Astrocyte of the cerebellum (primary cell): ENCODE measurements at regions not wholly inside any gene's neighbourhood (a gene's known extent, or its start where the extent isn't known, plus 50 kb on each side); places are given as distances from the start of the nearest gene placed in this dataset.
"Not testable (repeated sequence)": the region's sequence is repeated elsewhere in the genome, so short reads cannot be mapped to it uniquely, and the experiment has no call there.

Experiments used
- DNase-seq: peaks from one replicate; pipeline ENCODE4 v3.0.0-alpha.2; 2011; ENCODE audit warnings: low read depth
- H3K4me3 ChIP-seq: 2 replicates; pipeline ENCODE4 v1.5.1; 2011; ENCODE audit warnings: mild to moderate bottlenecking, low read depth, low read length, moderate library complexity
- in situ Hi-C: cut with HindIII; loops from 2 replicates; pipeline ENCODE4 v1.10.0; 2017; ENCODE audit warnings: low sequenced_read_pairs
- TF ChIP-seq, protein P1 (sequence below): IDR thresholded peaks from 2 replicates; pipeline ENCODE4 v1.5.1; 2012; ENCODE audit warnings: low read length, low read depth, moderate library complexity, mild to moderate bottlenecking; ENCODE audit errors: missing control alignments

DNA sequence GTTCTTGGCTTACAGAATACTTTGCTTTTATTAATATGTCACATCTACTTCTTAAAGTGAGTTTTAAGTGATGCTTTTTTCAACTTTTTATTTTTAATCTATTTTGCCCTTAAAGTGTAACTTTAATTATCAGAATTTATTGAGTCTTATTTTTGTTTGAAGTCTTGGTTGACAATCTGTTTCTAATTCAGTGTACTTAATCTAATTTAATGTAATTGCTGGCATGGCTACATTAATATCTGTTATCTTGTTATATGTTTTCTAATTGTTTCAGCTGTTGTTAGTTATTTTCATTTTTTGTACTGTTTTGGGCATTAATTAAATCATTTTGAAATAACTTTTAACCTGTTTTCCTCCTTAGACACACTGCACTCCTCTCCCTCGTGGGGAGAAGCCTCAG is 558.7 kb upstream of the EYS start:
- in situ Hi-C loops, result no loop called here
- DNase-seq, result no peak
- TF ChIP-seq, protein P1, sequence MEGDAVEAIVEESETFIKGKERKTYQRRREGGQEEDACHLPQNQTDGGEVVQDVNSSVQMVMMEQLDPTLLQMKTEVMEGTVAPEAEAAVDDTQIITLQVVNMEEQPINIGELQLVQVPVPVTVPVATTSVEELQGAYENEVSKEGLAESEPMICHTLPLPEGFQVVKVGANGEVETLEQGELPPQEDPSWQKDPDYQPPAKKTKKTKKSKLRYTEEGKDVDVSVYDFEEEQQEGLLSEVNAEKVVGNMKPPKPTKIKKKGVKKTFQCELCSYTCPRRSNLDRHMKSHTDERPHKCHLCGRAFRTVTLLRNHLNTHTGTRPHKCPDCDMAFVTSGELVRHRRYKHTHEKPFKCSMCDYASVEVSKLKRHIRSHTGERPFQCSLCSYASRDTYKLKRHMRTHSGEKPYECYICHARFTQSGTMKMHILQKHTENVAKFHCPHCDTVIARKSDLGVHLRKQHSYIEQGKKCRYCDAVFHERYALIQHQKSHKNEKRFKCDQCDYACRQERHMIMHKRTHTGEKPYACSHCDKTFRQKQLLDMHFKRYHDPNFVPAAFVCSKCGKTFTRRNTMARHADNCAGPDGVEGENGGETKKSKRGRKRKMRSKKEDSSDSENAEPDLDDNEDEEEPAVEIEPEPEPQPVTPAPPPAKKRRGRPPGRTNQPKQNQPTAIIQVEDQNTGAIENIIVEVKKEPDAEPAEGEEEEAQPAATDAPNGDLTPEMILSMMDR, result no peak
- no peak overlapping the region for H3K4me3 ChIP-seq

DNA sequence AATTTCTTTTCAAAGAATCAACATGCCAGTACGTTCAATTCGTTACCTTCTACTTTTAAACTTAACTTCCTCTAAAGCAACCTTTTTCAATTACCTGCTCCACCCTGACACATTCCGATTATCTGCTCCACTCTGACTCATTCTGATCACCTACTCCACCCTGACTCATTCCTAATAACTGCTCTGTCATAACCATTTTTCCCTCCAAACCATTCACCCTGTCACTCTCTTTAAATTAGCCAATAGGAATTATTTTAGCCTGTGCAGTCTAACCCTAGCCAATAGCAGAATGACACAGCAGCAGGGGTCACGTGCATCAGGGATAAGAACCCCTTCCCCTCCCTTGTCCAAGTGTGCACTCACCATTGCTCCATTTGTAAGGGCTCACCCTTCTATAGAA is 557.4 kb upstream of the EYS start:
- TF ChIP-seq, protein P1, result no peak
- DNase-seq, result no peak
- in situ Hi-C loops, result no loop called here
- no peak overlapping the region for H3K4me3 ChIP-seq

DNA sequence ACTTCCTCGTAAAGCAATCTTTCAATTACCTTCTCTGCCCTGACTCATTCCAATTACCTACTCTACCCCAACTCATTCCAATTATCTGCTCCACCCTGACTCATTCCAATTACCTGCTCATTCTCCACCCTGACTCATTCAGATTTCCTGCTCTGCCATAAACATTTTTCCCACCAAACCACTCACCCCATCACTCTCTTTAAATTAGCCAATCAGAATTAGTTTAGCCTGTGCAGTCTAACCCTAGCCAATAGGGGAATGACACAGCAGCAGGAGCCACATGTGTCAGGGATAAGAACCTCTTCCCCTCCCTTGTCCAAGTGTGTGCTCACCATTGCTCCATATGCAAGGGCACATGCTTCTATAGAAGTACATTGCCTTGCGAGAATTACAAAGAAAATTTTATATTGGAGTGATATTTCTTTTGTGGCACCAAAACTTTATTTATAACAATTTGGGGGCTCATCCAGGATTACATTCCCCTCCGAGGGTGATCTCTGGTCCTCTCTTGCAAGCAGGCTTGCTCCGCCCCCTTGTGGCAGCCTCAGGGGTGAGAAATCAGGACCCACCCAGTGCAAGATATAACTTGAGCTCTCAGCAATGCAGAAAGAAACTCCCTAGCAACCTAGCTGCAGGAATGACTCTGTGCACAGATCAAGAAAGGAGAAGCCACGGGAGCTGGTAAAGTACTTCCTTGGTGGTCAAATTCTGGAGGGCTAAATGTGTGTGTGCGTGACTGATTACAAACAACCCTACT is 551.9 kb upstream of the EYS start:
- DNase-seq, H3K4me3 ChIP-seq, in situ Hi-C loops: not testable (repeated sequence)

DNA sequence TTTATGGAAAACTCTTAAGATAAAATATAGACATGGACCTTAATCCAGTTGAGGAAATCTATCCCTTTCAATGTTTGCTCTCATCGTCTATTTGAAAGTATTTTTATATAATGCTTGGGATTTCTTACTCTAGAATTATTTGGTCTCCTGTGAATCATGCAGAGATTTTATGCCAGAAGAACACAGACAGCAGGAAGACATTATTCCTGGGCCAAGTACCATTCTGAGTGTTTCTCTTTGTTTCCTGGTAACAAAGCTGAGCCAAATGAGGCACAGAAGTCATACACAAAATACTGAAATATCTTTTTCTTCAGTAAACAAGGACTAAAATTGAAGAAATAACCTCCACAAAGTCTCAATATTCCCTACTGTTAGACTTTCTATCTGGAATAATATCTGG is 538.2 kb upstream of the EYS start:
- TF ChIP-seq, protein P1, result no peak

DNA sequence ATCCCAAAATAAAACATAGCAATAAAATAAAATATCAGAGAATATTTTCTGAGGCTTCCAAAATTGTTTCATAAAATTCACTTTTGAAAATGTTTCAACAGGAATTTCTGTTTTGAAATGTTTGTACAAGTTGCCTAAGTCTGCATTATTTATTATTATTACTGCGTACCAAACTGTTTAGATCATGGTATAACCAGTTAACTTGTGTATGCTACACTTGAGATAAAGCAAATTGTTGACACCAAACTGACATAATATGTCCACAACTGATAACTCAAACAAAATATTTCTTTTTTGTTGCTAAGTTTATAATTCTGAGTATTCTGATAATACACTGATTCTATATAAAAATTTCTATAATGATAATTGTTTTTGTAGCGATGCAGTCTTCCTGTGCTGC is 531.8 kb upstream of the EYS start:
- H3K4me3 ChIP-seq, result no peak overlapping the region
- in situ Hi-C loops, result no loop called here
- TF ChIP-seq, protein P1, result no peak
- no peak for DNase-seq

More for the DNA sequence above, 538.2 kb upstream of the EYS start:
- in situ Hi-C loops, result no loop called here
- no peak overlapping the region for H3K4me3 ChIP-seq
- no peak for DNase-seq

DNA sequence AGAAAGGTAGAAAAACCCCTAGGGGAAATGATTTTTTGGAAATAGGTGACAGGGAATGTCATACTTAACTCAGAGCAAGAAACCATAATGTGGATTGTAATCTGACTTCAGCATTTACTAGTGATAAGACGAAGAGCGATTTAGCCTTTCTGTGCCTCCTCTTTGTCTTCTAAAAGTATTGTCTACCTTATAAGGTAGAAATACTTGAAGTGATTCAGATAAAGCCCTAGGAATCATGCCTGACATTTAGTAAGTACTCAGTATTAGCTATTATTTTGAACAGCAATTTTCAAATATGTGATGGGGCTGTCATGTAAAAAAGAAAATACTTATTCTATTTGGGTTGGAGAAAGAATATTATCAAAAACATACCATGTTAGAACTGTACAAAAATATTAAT is 525.9 kb upstream of the EYS start:
- TF ChIP-seq, protein P1, result no peak
- in situ Hi-C loops, result no loop called here

DNA sequence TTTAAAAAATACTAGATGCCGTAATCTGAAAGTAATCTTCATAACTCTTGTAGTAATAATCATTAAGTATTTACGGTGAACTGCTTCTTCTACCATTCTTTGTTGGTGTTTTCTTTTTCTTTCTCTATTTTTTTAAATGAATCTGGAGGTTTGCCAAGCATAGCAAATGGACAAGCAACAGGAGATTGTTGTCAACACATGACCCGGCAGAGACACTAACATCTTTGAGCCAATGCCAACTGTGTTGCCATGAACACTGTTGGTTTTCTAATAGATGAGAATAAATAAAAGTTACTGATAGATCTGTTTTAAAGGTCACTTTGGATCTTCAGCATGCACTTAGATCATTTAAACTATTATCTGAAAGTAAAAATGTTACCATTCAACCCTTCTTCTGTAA is 523.6 kb upstream of the EYS start:
- in situ Hi-C loops, result no loop called here
- DNase-seq, result no peak
- no peak overlapping the region for H3K4me3 ChIP-seq
- TF ChIP-seq, protein P1, result no peak

More for the DNA sequence above, 525.9 kb upstream of the EYS start:
- H3K4me3 ChIP-seq, result no peak overlapping the region
- no peak for DNase-seq
